SK-N-SH treated with all-trans-retinoic acid at 6 μM for 48 hours (cell line): ENCODE measurements at regions not wholly inside any gene's neighbourhood (a gene's known extent, or its start where the extent isn't known, plus 50 kb on each side); places are given as distances from the start of the nearest gene placed in this dataset.

Experiments
- ATAC-seq: fragments of 200-7000 bp; cut with Tn5 transposase; 3 replicates; pipeline ENCODE4 v1.9.1; 2020; ENCODE audit warnings: mild to moderate bottlenecking, moderate library complexity
- ARNTL ChIP-seq: fragments of 450-650 bp; formaldehyde crosslinking; IDR thresholded peaks from 2 replicates; pipeline ENCODE4 v1.5.0; 2020; ENCODE audit warnings: low read depth, mild to moderate bottlenecking, moderate library complexity, borderline replicate concordance
- BACH2 ChIP-seq: fragments of 250-450 bp; sonication (Bioruptor Pico); IDR thresholded peaks from 2 replicates; pipeline ENCODE4 v1.9.0; 2021; ENCODE audit warnings: mild to moderate bottlenecking, borderline replicate concordance
- CSDC2 ChIP-seq: fragments of 250-450 bp; sonication (Bioruptor Pico); IDR thresholded peaks from 2 replicates; pipeline ENCODE4 v1.5.0; 2020; ENCODE audit warnings: mild to moderate bottlenecking, moderate library complexity
- ESRRG ChIP-seq: fragments of 250-450 bp; sonication (Bioruptor Pico); IDR thresholded peaks from 2 replicates; pipeline ENCODE4 v1.6.1; 2021; ENCODE audit warnings: mild to moderate bottlenecking
- GLIS3 ChIP-seq: fragments of 250-450 bp; sonication (Bioruptor Pico); IDR thresholded peaks from 2 replicates; pipeline ENCODE4 v1.5.0; 2020; ENCODE audit warnings: mild to moderate bottlenecking, moderate library complexity
- ISL1 ChIP-seq: fragments of 250-450 bp; sonication (Bioruptor Pico); IDR thresholded peaks from 2 replicates; pipeline ENCODE4 v2.1.2; 2022; ENCODE audit warnings: mild to moderate bottlenecking, moderate library complexity
- OSR1 ChIP-seq: fragments of 250-450 bp; sonication (Bioruptor Pico); IDR thresholded peaks from 2 replicates; pipeline ENCODE4 v1.8.0; 2022; ENCODE audit warnings: moderate library complexity, mild to moderate bottlenecking, inconsistent platforms
- PPARA ChIP-seq: fragments of 250-450 bp; sonication (Bioruptor Pico); IDR thresholded peaks from 2 replicates; pipeline ENCODE4 v1.5.0; 2020; ENCODE audit warnings: mild to moderate bottlenecking, borderline replicate concordance
- RARB ChIP-seq: fragments of 250-450 bp; sonication (Bioruptor Pico); IDR thresholded peaks from 2 replicates; pipeline ENCODE4 v1.8.0; 2021; ENCODE audit warnings: mild to moderate bottlenecking, moderate library complexity
- TOX ChIP-seq: fragments of 250-450 bp; sonication (Bioruptor Pico); IDR thresholded peaks from 2 replicates; pipeline ENCODE4 v1.8.0; 2021; ENCODE audit warnings: mild to moderate bottlenecking, moderate library complexity, borderline replicate concordance
- ZC3H10 ChIP-seq: fragments of 250-450 bp; sonication (Bioruptor Pico); IDR thresholded peaks from 2 replicates; pipeline ENCODE4 v1.5.1; 2021; ENCODE audit warnings: mild to moderate bottlenecking, moderate library complexity
- ZFP3 ChIP-seq: fragments of 250-450 bp; sonication (Bioruptor Pico); IDR thresholded peaks from 2 replicates; pipeline ENCODE4 v1.5.0; 2020; ENCODE audit warnings: mild to moderate bottlenecking, moderate library complexity
- ZFP30 ChIP-seq: fragments of 450-650 bp; formaldehyde crosslinking; IDR thresholded peaks from 2 replicates; pipeline ENCODE4 v1.5.0; 2022; ENCODE audit warnings: mild to moderate bottlenecking, moderate library complexity
- ZNF565 ChIP-seq: fragments of 450-650 bp; formaldehyde crosslinking; conservative IDR thresholded peaks from 2 replicates; pipeline ENCODE4 v1.5.0; 2020; ENCODE audit warnings: low read depth, mild to moderate bottlenecking, moderate library complexity
- ZNF70 ChIP-seq: fragments of 450-650 bp; formaldehyde crosslinking; IDR thresholded peaks from 2 replicates; pipeline ENCODE4 v1.5.0; 2020; ENCODE audit warnings: mild to moderate bottlenecking, moderate library complexity
- ZNF8 ChIP-seq: fragments of 450-650 bp; formaldehyde crosslinking; IDR thresholded peaks from 2 replicates; pipeline ENCODE4 v1.5.0; 2020; ENCODE audit warnings: mild to moderate bottlenecking, moderate library complexity
- TF ChIP-seq, protein P1 (sequence below): fragments of 250-450 bp; sonication (Bioruptor Pico); IDR thresholded peaks from 2 replicates; pipeline ENCODE4 v1.5.1; 2020; ENCODE audit warnings: low read depth, mild to moderate bottlenecking, moderate library complexity
- TF ChIP-seq, protein P2 (sequence below): fragments of 250-450 bp; sonication (Bioruptor Pico); IDR thresholded peaks from 2 replicates; pipeline ENCODE4 v1.5.1; 2021; ENCODE audit warnings: mild to moderate bottlenecking, moderate library complexity
- TF ChIP-seq, protein P3 (sequence below): fragments of 250-450 bp; sonication (Bioruptor Pico); IDR thresholded peaks from 2 replicates; pipeline ENCODE4 v1.8.0; 2021; ENCODE audit warnings: low read depth, mild to moderate bottlenecking, moderate library complexity, borderline replicate concordance
- TF ChIP-seq, protein P4 (sequence below): fragments of 250-450 bp; sonication (Bioruptor Pico); IDR thresholded peaks from 2 replicates; pipeline ENCODE4 v1.8.0; 2020; ENCODE audit warnings: mild to moderate bottlenecking, moderate library complexity, borderline replicate concordance

DNA sequence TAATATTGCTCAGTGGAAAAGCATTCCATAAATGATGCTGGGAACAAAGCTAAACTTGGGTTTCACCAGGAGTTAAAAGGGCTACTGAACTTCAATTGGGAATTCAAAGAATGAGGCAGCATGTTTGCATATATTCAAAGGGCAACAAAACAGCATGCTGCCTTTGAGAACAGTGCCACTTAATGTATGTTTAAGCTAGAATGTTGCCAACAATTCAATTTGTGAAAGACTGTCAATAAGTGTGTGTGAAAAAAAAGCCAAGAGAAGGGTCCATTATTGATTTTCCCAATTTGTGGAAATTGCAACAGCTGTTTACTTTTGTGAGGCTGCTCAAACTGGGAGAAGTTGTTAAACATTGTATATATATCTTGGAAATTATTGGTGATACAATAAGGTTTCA is 701.9 kb upstream of the ACTRT1 start (continued):
- TF ChIP-seq, protein P1, sequence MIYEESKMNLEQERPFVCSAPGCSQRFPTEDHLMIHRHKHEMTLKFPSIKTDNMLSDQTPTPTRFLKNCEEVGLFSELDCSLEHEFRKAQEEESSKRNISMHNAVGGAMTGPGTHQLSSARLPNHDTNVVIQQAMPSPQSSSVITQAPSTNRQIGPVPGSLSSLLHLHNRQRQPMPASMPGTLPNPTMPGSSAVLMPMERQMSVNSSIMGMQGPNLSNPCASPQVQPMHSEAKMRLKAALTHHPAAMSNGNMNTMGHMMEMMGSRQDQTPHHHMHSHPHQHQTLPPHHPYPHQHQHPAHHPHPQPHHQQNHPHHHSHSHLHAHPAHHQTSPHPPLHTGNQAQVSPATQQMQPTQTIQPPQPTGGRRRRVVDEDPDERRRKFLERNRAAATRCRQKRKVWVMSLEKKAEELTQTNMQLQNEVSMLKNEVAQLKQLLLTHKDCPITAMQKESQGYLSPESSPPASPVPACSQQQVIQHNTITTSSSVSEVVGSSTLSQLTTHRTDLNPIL (CRISPR knock-in tag): no peak
- no peak for TF ChIP-seq ISL1
- TF ChIP-seq GLIS3 (CRISPR knock-in tag): no peak
- TF ChIP-seq ZNF70: no peak
- no peak for TF ChIP-seq ESRRG (CRISPR knock-in tag)
- TF ChIP-seq OSR1 (CRISPR knock-in tag): no peak
- TF ChIP-seq, protein P2, sequence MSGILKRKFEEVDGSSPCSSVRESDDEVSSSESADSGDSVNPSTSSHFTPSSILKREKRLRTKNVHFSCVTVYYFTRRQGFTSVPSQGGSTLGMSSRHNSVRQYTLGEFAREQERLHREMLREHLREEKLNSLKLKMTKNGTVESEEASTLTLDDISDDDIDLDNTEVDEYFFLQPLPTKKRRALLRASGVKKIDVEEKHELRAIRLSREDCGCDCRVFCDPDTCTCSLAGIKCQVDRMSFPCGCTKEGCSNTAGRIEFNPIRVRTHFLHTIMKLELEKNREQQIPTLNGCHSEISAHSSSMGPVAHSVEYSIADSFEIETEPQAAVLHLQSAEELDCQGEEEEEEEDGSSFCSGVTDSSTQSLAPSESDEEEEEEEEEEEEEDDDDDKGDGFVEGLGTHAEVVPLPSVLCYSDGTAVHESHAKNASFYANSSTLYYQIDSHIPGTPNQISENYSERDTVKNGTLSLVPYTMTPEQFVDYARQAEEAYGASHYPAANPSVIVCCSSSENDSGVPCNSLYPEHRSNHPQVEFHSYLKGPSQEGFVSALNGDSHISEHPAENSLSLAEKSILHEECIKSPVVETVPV (CRISPR knock-in tag): no peak
- no peak for TF ChIP-seq ZC3H10 (CRISPR knock-in tag)

DNA sequence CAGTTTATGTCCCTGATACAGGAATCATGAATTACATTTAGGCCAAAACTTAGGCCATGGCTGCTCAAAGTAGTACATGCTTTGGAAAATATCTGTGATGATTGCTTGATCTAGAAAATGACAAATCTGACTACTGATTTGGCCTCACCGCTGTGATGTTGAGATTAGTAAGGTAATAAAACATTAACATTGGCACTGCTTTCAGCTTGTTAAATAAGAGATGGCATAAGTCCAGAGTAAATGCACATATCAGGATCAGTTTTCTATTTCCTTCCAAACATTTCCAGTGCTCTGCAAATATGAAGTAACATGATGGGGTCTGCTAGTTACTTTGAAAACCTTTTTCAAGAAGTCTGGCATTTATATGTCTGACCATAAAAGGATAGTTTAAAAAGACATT is 687.3 kb upstream of the ACTRT1 start:
- no peak for ATAC-seq
- TF ChIP-seq ARNTL (CRISPR knock-in tag): no peak
- TF ChIP-seq, protein P3, sequence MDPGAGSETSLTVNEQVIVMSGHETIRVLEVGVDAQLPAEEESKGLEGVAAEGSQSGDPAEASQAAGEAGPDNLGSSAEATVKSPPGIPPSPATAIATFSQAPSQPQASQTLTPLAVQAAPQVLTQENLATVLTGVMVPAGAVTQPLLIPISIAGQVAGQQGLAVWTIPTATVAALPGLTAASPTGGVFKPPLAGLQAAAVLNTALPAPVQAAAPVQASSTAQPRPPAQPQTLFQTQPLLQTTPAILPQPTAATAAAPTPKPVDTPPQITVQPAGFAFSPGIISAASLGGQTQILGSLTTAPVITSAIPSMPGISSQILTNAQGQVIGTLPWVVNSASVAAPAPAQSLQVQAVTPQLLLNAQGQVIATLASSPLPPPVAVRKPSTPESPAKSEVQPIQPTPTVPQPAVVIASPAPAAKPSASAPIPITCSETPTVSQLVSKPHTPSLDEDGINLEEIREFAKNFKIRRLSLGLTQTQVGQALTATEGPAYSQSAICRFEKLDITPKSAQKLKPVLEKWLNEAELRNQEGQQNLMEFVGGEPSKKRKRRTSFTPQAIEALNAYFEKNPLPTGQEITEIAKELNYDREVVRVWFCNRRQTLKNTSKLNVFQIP (CRISPR knock-in tag): no peak
- no peak for TF ChIP-seq PPARA
- TF ChIP-seq ZFP30 (CRISPR knock-in tag): no peak
- TF ChIP-seq, protein P2 (CRISPR knock-in tag): no peak
- no peak for TF ChIP-seq GLIS3 (CRISPR knock-in tag)
- TF ChIP-seq ZNF70: no peak
- TF ChIP-seq ZFP3 (CRISPR knock-in tag): no peak
- TF ChIP-seq OSR1 (CRISPR knock-in tag): no peak
- TF ChIP-seq TOX (CRISPR knock-in tag): no peak
- TF ChIP-seq ISL1: no peak
- no peak for TF ChIP-seq ZNF8 (CRISPR knock-in tag)
- TF ChIP-seq RARB (CRISPR knock-in tag): no peak

DNA sequence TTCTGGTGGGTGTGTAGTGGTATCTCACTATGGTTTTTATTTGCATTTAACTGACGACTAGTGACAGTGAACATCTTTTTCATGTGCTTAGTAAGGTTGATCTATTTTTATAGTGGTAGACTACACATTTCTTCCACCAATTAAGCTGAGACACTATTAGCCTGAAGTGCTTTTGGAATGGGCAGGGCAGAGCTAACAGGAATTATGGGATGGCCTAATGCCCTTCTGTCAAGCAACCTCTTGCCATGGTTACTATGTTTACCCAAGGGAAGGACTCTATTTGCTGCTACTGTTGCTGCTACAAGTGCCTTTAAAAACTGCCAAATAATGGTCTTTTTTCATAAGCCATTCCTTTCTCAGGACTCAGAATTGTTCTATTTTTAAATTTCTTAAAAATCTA is 676.7 kb upstream of the ACTRT1 start:
- no peak for ATAC-seq
- TF ChIP-seq GLIS3 (CRISPR knock-in tag) (no peak), ISL1 (no peak), TOX (CRISPR knock-in tag) (no peak), PPARA (no peak), ZNF565 (CRISPR knock-in tag) (no peak), ZC3H10 (CRISPR knock-in tag) (no peak), CSDC2 (no peak), BACH2 (no peak), OSR1 (CRISPR knock-in tag) (no peak), RARB (CRISPR knock-in tag) (no peak), ZNF8 (CRISPR knock-in tag) (no peak), ESRRG (CRISPR knock-in tag) (no peak), ZNF70 (no peak)
- TF ChIP-seq, protein P2 (CRISPR knock-in tag): no peak
- TF ChIP-seq, protein P4, sequence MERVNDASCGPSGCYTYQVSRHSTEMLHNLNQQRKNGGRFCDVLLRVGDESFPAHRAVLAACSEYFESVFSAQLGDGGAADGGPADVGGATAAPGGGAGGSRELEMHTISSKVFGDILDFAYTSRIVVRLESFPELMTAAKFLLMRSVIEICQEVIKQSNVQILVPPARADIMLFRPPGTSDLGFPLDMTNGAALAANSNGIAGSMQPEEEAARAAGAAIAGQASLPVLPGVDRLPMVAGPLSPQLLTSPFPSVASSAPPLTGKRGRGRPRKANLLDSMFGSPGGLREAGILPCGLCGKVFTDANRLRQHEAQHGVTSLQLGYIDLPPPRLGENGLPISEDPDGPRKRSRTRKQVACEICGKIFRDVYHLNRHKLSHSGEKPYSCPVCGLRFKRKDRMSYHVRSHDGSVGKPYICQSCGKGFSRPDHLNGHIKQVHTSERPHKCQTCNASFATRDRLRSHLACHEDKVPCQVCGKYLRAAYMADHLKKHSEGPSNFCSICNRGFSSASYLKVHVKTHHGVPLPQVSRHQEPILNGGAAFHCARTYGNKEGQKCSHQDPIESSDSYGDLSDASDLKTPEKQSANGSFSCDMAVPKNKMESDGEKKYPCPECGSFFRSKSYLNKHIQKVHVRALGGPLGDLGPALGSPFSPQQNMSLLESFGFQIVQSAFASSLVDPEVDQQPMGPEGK (CRISPR knock-in tag): no peak
- TF ChIP-seq, protein P3 (CRISPR knock-in tag): no peak
